HuH-7.5 (cell line): ENCODE measurements at regions not wholly inside any gene's neighbourhood (a gene's known extent, or its start where the extent isn't known, plus 50 kb on each side); places are given as distances from the start of the nearest gene placed in this dataset.
"Not testable (repeated sequence)": the region's sequence is repeated elsewhere in the genome, so short reads cannot be mapped to it uniquely, and the experiment has no call there.

Experiments used
- DNase-seq: peaks from one replicate; pipeline ENCODE4 v3.0.0; 2011; ENCODE audit warnings: low spot score

DNA sequence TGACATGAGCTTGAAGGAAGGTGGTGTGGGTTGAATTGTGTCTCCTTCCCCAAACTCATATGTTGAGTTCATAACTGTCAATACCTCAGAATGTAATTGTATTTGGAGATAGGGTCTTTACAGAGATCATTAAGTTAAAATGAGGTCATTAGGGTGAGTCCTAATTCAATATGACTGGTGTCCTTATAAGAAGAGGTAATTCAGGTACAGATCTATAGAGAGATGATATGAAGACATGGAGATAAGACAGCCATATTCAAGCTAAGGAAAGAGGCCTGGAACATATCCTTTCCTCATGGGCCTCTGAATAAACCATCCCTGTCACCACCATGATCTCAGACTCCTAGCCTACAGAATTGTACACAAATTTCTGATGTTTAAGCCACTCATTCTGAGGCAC, 514.7 kb upstream of the MGAT4C start:
- DNase-seq = no peak

GRCh38 chr12:86748894-86749293, 492.7 kb upstream of the MGAT4C start:
- no peak for DNase-seq

DNA sequence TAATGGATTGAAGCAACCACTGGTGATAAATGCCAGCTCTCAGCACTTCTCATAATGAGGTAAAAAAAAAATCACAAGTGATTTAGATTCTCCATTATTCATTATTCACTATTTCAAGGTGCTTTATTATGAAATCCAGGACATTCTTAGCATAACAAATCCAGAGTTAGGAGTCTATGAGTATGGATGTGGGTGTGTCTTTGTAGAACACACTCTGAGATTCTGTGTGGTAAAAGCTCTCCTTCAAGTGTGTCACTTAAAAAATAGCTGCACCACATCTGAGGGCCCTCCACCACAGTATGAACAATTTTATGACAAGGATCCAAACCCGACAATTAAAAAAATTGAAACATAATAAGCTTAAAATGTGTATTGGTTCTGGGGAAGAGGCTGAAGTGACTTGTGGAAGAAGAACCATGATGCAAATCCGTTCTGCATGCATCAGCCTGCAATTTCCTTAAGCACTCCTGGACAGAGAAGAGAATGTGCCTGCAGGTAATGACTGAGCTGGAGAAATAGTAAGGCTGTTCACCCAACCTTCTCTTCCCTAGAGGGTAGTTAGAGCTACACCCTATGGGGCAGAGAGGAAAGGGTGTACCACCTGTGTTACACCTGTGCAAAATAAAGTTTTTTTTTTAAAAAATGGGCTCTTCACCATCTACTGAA, 488.5 kb upstream of the MGAT4C start:
- DNase-seq = no peak

- DNase-seq = no peak
Observed at GRCh38 chr12:86743875-86744536, 487.8 kb upstream of the MGAT4C start.

DNA sequence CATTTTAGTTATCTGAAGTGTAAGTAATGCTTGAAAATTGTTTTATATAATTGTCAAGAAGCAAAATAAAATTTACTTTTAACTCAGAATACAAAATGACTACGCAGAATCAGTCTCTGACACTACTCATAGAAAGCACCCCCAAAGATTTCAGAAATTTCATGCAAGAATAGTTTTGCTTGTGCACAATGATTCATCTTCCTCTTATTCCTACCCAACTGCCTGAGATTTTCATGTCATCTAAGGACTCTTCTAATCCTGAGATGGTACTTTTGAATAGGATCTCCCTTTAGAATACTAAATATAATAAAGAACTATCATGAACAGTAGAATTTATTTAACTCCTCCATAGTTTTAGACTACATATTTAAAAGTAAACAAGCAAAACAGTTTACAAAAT, 485.3 kb upstream of the MGAT4C start:
- DNase-seq = no peak

GRCh38 chr12:86735851-86736250, 479.7 kb upstream of the MGAT4C start:
- no peak for DNase-seq

DNA sequence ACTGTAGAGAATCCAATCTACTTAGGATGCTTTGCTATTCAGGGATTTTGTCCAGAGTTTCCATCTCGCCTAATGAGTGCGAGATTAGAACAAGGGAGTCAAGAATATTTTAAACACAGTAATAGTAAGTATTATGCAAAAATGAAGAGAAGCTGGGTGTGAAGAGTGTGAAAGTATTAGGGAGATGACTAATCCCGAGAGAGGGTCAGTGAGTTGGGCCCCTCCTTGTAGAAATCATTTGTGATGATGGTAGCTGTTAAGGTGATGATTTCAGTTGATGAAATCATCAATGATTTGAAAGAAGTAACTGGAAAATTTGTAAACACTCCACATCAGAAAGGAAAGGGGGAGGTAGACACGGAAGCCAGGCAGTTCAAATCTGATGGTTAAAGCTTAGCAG, 478.9 kb upstream of the MGAT4C start:
- DNase-seq = no peak

GRCh38 chr12:86730233-86730632, 474.0 kb upstream of the MGAT4C start:
- DNase-seq = no peak

DNA sequence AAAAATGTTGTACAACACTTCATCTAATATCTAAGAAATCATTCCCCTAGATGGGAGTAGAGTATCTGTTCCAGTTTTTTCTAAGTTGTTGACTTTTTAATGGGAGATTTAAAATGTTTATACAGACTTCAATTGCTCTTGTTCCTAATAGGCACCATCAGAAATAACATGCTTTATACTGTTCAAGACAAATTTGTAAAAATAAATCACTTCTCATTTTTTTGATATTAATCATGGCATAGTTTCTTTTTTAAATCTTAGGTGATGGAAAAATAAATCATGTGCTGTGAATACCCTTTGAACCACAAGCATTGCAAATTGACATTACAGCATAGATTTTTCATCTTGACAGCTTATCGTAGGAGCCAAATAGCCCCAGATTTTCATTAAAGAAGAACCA, 473.5 kb upstream of the MGAT4C start:
- DNase-seq = no peak

DNA sequence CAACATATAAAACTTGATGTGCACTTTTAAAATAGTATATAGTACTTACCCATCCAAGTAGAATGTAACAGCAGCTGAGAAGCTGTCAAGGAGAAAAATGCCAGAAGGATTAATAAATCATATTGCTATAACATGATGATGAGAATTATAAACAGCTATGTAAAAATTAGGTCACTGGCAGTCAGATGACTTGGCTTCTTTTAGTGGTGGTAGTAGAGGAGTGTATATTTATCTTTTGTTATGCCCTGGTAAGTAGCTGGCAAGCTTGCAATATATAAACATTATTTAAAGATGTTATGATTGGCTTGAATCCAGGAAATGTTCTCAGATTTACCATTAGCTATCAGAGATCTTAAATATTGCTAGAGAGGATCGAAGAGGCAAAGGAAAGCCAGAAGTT, 471.0 kb upstream of the MGAT4C start:
- DNase-seq = no peak

- DNase-seq = no peak
Observed at GRCh38 chr12:86724716-86725115, 468.5 kb upstream of the MGAT4C start.

GRCh38 chr12:86723326-86723725, 467.1 kb upstream of the MGAT4C start:
- no peak for DNase-seq

DNA sequence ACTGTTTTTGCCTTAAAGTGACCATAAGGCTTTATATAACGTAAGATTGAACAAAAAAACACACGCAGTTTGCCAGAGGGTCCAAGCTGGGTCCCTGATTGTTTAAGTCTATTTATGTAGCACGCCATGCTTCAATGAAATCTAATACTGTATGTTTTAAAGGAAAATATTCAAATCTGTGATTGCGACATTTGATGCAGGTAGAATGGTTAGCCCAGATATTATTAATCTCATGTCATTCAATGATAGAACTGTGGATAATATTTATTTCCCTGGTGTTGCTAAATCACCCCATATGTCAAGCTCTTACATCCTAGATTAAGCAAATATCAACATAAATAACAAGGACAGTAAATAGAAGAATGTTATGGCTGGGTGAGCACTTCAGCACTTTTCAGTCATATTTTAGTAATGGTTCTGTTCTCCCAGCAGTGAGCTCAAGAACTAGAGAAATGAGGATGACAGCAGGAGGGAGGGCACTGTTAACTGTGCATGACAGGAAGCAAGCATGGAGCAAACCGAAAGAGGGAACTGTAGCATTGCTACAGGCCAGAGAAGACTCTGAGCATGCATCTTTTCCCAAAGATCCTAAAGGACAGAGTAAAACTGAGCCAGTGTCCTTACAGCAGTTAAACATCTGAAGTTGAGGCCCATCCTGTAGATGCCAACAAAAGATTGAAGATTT, 465.7 kb upstream of the MGAT4C start:
- DNase-seq = no peak

DNA sequence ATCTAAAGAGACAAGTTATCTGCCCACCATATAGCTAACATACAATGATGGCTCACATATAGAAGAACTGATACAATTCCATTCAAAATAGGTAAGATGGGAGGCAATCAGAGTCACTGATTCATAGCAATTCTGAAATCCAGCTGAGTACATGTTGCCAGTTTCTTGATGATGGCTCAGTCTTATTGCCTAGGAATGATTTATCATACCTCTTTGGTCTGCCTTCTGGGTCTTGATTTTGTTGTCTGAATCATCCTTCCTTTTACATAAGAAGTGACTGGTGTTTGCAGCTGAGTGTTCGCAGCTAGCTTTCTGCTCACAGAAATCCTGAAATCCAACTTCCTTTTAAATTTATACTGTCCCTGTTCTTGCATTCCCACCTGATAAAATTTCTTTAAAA, 463.2 kb upstream of the MGAT4C start:
- DNase-seq = no peak

DNA sequence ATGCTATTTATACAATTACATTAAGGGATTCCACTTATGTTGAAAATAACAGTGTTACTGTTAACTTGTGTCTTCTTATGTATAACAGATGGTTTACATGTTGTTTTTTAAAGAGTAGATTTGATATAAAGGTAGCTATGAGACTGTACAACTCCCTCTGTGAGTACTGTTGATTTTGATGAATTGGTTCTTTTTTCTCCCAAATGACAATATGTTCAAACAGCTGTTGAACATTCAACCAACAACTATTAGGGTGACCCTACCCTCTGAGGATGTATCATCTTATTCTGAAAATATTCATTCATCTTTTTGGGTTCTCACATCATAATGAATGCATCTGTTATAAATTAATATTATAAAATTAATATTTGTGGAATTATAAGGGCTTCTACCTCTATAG, 456.9 kb upstream of the MGAT4C start:
- no peak for DNase-seq

GRCh38 chr12:86712425-86712843, 456.2 kb upstream of the MGAT4C start:
- no peak for DNase-seq

DNA sequence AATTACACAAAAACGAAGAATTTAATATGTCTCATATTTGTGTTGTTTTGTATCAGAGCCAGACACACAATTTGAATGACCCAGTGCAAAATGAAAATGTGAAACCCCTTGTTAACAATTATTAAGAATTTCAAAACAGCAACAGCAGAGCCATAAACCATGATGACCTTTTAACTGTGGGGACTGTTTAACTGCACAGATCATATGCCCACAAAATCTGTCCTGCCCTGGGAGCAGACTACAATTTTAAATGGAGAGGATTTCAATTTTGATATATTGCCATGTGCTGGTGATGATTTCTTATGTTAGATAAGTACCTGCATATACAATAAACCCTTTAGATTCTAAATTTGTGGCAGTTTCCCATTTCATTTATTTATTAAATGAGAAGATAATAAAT, 455.5 kb upstream of the MGAT4C start:
- no peak for DNase-seq

GRCh38 chr12:86710109-86710508, 453.9 kb upstream of the MGAT4C start:
- no peak for DNase-seq

GRCh38 chr12:86709017-86709416, 452.8 kb upstream of the MGAT4C start:
- not testable (repeated sequence) for DNase-seq

GRCh38 chr12:86698641-86698980, 442.4 kb upstream of the MGAT4C start:
- no peak for DNase-seq

DNA sequence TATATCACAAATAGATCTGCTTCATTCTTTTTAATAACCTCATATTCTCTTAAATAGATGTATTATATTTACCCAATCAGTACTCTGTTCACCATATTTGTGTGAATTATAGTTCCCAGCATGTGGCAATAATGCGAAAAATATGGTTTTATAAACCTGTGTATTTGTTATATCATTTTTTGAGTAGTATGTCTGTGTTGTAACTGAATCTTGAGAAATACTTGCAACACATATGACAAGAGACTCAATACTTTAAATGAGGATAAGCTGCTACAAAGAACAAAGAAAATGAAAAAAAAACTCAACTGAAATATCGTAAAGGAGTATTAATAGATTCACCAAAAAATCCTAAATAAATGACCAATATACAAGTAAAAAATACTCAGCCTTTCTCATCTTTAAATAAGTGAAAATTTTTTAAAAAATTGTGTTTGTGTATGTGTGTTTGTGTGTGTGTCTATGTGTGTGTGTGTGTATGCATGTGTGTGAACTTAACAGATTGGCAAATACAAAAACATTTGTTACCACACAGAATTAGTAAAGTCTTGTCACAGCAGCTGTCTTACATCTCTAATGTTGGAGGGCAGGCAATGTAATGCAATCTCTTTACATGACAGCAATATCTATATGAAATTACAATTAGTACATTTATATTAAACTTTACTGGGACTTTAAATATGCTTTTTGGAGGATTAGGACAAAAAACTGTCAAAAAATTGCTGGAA, 441.9 kb upstream of the MGAT4C start:
- no peak for DNase-seq

DNA sequence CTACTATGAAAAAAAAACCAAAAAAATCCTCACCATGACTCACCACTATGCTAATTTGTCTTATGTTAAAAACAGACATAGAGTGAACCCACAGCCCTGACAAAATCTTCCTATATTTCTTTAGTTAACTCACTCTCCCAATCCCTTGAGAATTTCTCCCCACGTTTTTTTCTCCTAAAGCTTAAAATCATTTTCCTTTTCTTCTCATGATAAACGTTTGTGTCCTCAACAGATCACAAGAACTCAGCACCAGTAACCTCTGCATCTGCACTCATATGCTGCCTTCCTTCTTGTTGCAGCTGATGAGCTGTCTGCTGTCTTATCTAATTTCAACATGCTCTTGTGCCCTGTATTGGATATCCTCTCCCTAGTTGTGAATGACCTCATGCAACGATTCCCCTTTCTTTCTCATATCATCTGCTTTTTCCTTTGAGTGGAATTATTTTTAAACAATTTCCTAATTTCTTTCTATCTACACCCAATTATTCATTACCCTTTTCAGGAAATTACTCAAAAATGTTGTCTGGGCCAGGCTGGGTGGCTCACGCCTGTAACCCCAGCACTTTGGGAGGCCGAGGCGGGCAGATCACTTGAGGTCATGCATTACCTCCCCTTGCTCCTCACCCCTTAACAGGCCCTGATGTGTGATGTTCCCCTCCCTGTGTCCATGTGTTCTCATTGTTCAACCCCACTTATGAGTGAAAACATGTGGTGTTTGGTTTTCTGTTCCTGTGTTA, 427.5 kb upstream of the MGAT4C start:
- no peak for DNase-seq
